ENCODE measurements at regions not wholly inside any gene's neighbourhood (a gene's known extent, or its start where the extent isn't known, plus 50 kb on each side); places are given as distances from the start of the nearest gene placed in this dataset.

GRCh38 chr2:217722883-217723472, 279.8 kb downstream of the TNS1 start:
- no peak for DNase-seq (ENCODE audit: low read depth, low spot score)

- DNase-seq (ENCODE audit: low read depth, low spot score) = no peak
These were observed 285.1 kb downstream of the TNS1 start for GRCh38 chr2:217717646-217718045.

- no peak for DNase-seq (ENCODE audit: low read depth, low spot score)
These were observed 287.3 kb downstream of the TNS1 start for GRCh38 chr2:217715484-217715883.

GRCh38 chr2:217714287-217714751, 288.5 kb downstream of the TNS1 start:
- DNase-seq (ENCODE audit: low read depth, low spot score) = peak; percentile 76

GRCh38 chr2:217713395-217714286, 289.2 kb downstream of the TNS1 start:
- DNase-seq (ENCODE audit: low read depth, low spot score) = peak; percentile 89

- no peak for DNase-seq (ENCODE audit: low read depth, low spot score)
These were observed 290.4 kb downstream of the TNS1 start for GRCh38 chr2:217712431-217712830.

GRCh38 chr2:217711188-217711587, 291.6 kb downstream of the TNS1 start:
- peak; percentile 89 for DNase-seq (ENCODE audit: low read depth, low spot score)

GRCh38 chr2:217710211-217710765, 292.5 kb downstream of the TNS1 start:
- DNase-seq (ENCODE audit: low read depth, low spot score) = peak; percentile 26

GRCh38 chr2:217709478-217710210, 293.2 kb downstream of the TNS1 start:
- no peak for DNase-seq (ENCODE audit: low read depth, low spot score)

GRCh38 chr2:217707131-217707611, 295.6 kb downstream of the TNS1 start:
- DNase-seq (ENCODE audit: low read depth, low spot score) = peak; percentile 66

GRCh38 chr2:217706513-217706912, 296.3 kb downstream of the TNS1 start:
- no peak for DNase-seq (ENCODE audit: low read depth, low spot score)

- DNase-seq (ENCODE audit: low read depth, low spot score) = no peak
These were observed 296.7 kb downstream of the TNS1 start for GRCh38 chr2:217706095-217706494.

GRCh38 chr2:217705461-217705860, 297.3 kb downstream of the TNS1 start:
- no peak for DNase-seq (ENCODE audit: low read depth, low spot score)

GRCh38 chr2:217703999-217704398, 298.8 kb downstream of the TNS1 start:
- DNase-seq (ENCODE audit: low read depth, low spot score) = no peak

- no peak for DNase-seq (ENCODE audit: low read depth, low spot score)
These were observed 299.7 kb downstream of the TNS1 start for GRCh38 chr2:217703102-217703501.

- no peak for DNase-seq (ENCODE audit: low read depth, low spot score)
These were observed 301.2 kb downstream of the TNS1 start for GRCh38 chr2:217701622-217702021.

GRCh38 chr2:217698691-217699090, 304.1 kb downstream of the TNS1 start:
- DNase-seq (ENCODE audit: low read depth, low spot score) = no peak

- DNase-seq (ENCODE audit: low read depth, low spot score) = peak; percentile 69
These were observed 307.7 kb downstream of the TNS1 start for GRCh38 chr2:217695033-217695520.

GRCh38 chr2:217694291-217694690, 308.5 kb downstream of the TNS1 start:
- no peak for DNase-seq (ENCODE audit: low read depth, low spot score)

GRCh38 chr2:217693363-217693762, 309.4 kb downstream of the TNS1 start:
- DNase-seq (ENCODE audit: low read depth, low spot score) = no peak

GRCh38 chr2:217691920-217692666, 310.7 kb downstream of the TNS1 start:
- DNase-seq (ENCODE audit: low read depth, low spot score) = peak; percentile 76

Data from astrocyte of the hippocampus (primary cell).